ENCODE measurements at regions not wholly inside any gene's neighbourhood (a gene's known extent, or its start where the extent isn't known, plus 50 kb on each side); places are given as distances from the start of the nearest gene placed in this dataset.

- H3K79me2 ChIP-seq (ENCODE audit: low read length), result no peaks in the 10 kb centered on the region
- H3K36me3 ChIP-seq (replicated peaks; ENCODE audit: low read depth, low read length), result no peaks in the 10 kb centered on the region
- H3K27me3 ChIP-seq (ENCODE audit: low read depth, low read length), result peaks cover 11% of the 10 kb centered on the region; the same call in 1 of the 2 replicates
- no peak overlapping the region for H3K4me2 ChIP-seq (ENCODE audit: low read length)
- no peaks in the 10 kb centered on the region for H4K20me1 ChIP-seq (ENCODE audit: insufficient read depth, low read length)
- H3K4me3 ChIP-seq (ENCODE audit: low read length), result no peak overlapping the region
- H2AFZ ChIP-seq (ENCODE audit: low read depth, low read length), result no peak overlapping the region
- no peak overlapping the region for H3K9ac ChIP-seq (ENCODE audit: low read length)
- TF ChIP-seq EZH2phosphoT487 (IDR thresholded peaks at IDR 0.05; ENCODE audit: low read depth) (no peak), CTCF (IDR thresholded peaks at IDR 0.05; ENCODE audit: low read depth, low read length) (no peak)
- no peak overlapping the region for H3K27ac ChIP-seq (ENCODE audit: low read length)
- H3K4me1 ChIP-seq (ENCODE audit: low read length), result no peaks in the 10 kb centered on the region
- peaks cover 7% of the 10 kb centered on the region for H3K9me3 ChIP-seq (ENCODE audit: insufficient read depth, low read length)
Measured at GRCh38 chr11:115060840-115061239, 382.5 kb downstream of the NXPE2 start.

- Histone ChIP-seq H3K9me3 (ENCODE audit: insufficient read depth, low read length) (no peaks in the 10 kb centered on the region), H3K27ac (ENCODE audit: low read length) (no peak overlapping the region), H3K4me2 (ENCODE audit: low read length) (no peak overlapping the region), H4K20me1 (ENCODE audit: insufficient read depth, low read length) (no peaks in the 10 kb centered on the region), H3K79me2 (ENCODE audit: low read length) (no peaks in the 10 kb centered on the region), H3K9ac (ENCODE audit: low read length) (no peak overlapping the region), H3K4me1 (ENCODE audit: low read length) (no peaks in the 10 kb centered on the region), H3K4me3 (ENCODE audit: low read length) (no peak overlapping the region), H3K36me3 (replicated peaks; ENCODE audit: low read depth, low read length) (no peaks in the 10 kb centered on the region), H2AFZ (ENCODE audit: low read depth, low read length) (no peak overlapping the region), H3K27me3 (ENCODE audit: low read depth, low read length) (peaks cover 11% of the 10 kb centered on the region; the same call in 1 of the 2 replicates)
- TF ChIP-seq CTCF (IDR thresholded peaks at IDR 0.05; ENCODE audit: low read depth, low read length), result no peak
- TF ChIP-seq EZH2phosphoT487 (IDR thresholded peaks at IDR 0.05; ENCODE audit: low read depth), result no peak
Measured at GRCh38 chr11:115065314-115065713, 387.0 kb downstream of the NXPE2 start.

GRCh38 chr11:115065830-115066664 is 387.7 kb downstream of the NXPE2 start:
- no peaks in the 10 kb centered on the region for H3K36me3 ChIP-seq (replicated peaks; ENCODE audit: low read depth, low read length)
- H3K27me3 ChIP-seq (ENCODE audit: low read depth, low read length), result peaks cover 10% of the 10 kb centered on the region; the same call in 1 of the 2 replicates
- H3K9me3 ChIP-seq (ENCODE audit: insufficient read depth, low read length), result no peaks in the 10 kb centered on the region
- no peak overlapping the region for H3K4me2 ChIP-seq (ENCODE audit: low read length)
- no peak for TF ChIP-seq CTCF (IDR thresholded peaks at IDR 0.05; ENCODE audit: low read depth, low read length)
- TF ChIP-seq EZH2phosphoT487 (IDR thresholded peaks at IDR 0.05; ENCODE audit: low read depth), result no peak
- no peak overlapping the region for H3K4me3 ChIP-seq (ENCODE audit: low read length)
- no peak overlapping the region for H3K9ac ChIP-seq (ENCODE audit: low read length)
- H3K27ac ChIP-seq (ENCODE audit: low read length), result no peak overlapping the region
- no peak overlapping the region for H2AFZ ChIP-seq (ENCODE audit: low read depth, low read length)
- no peaks in the 10 kb centered on the region for H3K79me2 ChIP-seq (ENCODE audit: low read length)
- no peaks in the 10 kb centered on the region for H3K4me1 ChIP-seq (ENCODE audit: low read length)
- H4K20me1 ChIP-seq (ENCODE audit: insufficient read depth, low read length), result no peaks in the 10 kb centered on the region

- Histone ChIP-seq H3K27ac (ENCODE audit: low read length) (no peak overlapping the region), H3K4me1 (ENCODE audit: low read length) (no peaks in the 10 kb centered on the region), H3K79me2 (ENCODE audit: low read length) (no peaks in the 10 kb centered on the region), H3K27me3 (ENCODE audit: low read depth, low read length) (peaks cover 2% of the 10 kb centered on the region; the same call in 1 of the 2 replicates), H3K4me3 (ENCODE audit: low read length) (no peak overlapping the region), H3K9ac (ENCODE audit: low read length) (no peak overlapping the region), H3K9me3 (ENCODE audit: insufficient read depth, low read length) (no peaks in the 10 kb centered on the region), H2AFZ (ENCODE audit: low read depth, low read length) (no peak overlapping the region), H3K36me3 (replicated peaks; ENCODE audit: low read depth, low read length) (no peaks in the 10 kb centered on the region), H4K20me1 (ENCODE audit: insufficient read depth, low read length) (no peaks in the 10 kb centered on the region), H3K4me2 (ENCODE audit: low read length) (no peak overlapping the region)
- TF ChIP-seq CTCF (IDR thresholded peaks at IDR 0.05; ENCODE audit: low read depth, low read length), result no peak
- TF ChIP-seq EZH2phosphoT487 (IDR thresholded peaks at IDR 0.05; ENCODE audit: low read depth), result no peak
Measured at GRCh38 chr11:115067471-115067870, 389.1 kb downstream of the NXPE2 start.
